HG02623 (cell line): ENCODE measurements at regions not wholly inside any gene's neighbourhood (a gene's known extent, or its start where the extent isn't known, plus 50 kb on each side); places are given as distances from the start of the nearest gene placed in this dataset.
"Not testable (repeated sequence)": the region's sequence is repeated elsewhere in the genome, so short reads cannot be mapped to it uniquely, and the experiment has no call there.

Source experiments
- ATAC-seq: cut with Tn5 transposase; IDR thresholded peaks from one replicate; pipeline ENCODE4 v1.9.1; 2021; ENCODE audit warnings: moderate library complexity; ENCODE audit not compliant: unreplicated experiment

DNA sequence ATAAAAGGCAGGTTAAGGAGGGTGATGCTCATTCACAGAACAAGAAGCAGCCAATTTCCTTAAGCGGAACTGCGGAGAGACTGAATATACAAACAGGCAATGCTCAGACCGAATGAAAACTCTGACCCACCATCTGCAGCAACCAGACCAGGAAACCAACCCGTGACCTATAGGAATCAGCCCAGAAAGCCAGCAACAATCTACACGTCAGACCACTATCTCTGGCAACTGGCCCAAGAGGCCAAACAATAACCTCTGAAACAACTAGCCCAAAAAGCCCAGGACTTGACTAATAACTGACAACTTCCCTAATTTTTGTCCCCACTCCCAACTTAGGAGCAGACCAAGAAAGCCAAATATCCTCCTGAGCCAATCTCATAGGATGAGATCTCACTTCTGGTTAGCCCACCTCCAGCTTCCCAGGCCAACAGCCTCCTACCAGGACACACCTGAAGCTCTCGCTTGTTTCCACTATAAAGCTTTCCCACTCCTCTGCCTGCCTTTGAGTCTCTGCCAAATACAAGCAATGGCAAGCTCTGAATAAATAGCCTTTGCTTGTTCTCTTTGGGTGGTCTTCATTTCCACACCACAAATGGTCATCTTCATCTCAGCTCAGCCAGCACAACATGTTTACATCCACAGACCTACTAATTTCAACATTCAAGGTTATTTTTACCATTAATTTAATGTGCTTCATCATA, 168.5 kb downstream of the HSD17B3 start:
- ATAC-seq = no peak

- no peak for ATAC-seq
Measured at GRCh38 chr9:96131825-96132224, 170.2 kb downstream of the HSD17B3 start.

GRCh38 chr9:96130970-96131369, 171.0 kb downstream of the HSD17B3 start:
- no peak for ATAC-seq

DNA sequence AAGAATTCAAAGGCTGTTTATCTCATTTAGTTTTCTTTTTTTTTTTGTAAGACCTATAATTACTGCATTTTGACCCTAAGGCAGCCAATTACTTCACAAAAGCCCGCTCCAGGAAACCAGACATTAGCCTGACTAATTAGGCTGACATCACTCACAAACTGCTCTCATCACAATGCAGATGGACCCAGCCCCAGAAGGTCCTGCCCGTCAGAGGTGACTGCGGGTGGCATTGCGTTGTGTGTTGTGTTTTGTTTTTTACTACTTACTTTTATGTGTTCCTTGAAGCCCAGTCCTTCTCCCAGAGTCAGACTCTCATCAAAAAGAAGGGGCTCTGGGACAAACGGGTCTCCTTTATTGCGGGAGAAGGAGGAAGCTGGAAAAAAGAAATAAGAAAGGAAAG, 172.2 kb downstream of the HSD17B3 start:
- no peak for ATAC-seq

- no peak for ATAC-seq
Measured at GRCh38 chr9:96128880-96129279, 173.1 kb downstream of the HSD17B3 start.

DNA sequence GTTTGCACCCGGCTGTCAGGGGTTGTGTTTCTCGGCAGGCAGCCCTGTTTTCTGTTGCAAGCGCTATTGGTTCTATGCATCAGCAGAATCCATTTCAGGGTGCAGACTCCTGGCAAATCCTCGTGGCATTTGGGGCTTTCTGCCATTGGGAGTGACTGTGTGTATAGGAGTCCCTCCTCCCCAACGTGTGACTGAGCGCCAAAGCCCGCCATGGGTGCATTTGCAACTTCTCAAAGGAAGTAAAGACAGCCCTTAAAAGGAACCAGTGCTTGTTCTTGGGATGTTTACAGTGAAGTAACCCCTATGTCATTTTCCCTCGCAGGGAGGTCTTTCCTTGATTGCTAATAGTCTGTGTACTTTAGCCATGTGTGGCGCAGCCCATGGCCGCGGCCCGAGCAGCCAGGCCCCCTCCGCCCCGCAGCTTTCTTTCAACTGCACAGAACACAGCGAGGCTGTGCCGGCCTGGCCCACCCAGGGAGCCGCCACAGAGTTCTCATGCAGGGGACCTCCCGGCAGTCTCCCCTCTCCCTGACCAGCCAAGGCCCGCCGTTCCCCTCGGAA, 175.6 kb downstream of the HSD17B3 start:
- ATAC-seq = no peak

DNA sequence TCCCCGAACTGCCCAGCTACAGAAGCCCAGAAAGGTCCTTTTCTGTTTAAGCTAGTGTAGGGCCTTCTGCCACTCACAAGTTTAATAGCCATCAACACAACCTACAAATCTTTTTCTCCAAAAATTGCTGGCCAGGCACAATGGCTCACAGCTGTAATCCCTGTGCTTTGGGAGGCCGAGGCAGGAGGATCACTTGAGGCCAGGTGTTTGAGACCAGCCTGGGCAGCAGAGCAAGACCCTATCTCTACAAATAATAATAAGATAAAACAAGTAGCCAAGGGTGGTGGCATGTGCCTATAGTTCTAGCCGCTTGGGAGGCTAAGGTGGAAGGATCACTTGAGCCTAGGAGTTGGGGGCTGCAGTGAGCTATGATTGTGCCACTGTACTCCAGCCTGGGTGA, 176.4 kb downstream of the HSD17B3 start:
- no peak for ATAC-seq

DNA sequence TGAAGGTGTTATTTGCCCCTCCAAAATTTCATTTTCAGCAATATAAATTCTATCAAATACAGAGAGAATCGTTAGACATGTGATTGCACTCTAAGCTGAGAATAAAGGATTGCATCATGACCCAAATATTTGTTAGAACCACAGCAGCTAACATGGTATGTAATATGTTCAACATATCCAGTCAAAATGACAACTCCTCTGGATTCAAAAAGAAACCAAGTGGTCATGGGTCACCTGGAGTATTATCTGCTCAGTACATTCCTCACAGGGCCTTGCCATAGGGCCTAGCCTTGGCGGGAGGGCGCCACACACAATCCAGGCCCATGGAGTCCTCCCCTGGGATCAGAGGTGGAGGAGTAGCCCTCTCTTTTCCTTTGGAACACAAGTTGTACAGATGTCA, 179.2 kb downstream of the HSD17B3 start:
- no peak for ATAC-seq

GRCh38 chr9:96122282-96122681, 179.7 kb downstream of the HSD17B3 start:
- ATAC-seq = no peak

GRCh38 chr9:96121136-96121535, 180.8 kb downstream of the HSD17B3 start:
- ATAC-seq = no peak

DNA sequence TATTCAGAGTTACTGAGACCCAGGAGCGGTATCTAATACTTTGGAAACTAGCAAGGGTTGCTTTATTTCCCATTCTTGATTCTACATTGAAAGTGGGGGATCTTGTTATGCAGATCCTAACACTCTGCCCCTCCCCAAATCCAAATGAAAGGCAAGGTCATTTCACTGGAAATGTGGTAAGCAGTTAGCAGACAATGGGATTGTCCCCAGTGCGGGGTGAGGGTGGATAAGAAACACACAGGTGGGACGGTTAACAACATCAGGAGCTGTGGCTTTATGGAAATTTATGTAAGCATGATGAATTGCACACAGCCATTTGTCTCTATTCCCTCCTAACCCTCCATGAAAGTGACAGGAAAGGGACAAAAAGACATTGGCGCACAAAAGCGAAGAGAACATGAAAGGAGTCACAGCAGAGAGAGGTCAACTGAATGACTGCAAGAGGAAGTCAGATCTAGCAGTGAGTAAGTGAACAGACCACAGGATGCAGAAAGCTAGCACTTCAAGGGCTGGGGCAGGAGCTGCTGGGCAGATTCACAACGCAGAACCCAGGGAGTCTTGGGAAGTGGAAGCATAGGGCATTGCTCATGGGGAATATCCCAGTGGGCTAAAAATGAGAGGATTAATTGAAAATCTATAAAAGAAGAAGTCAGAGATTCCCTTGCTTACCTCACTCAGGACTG, 184.4 kb downstream of the HSD17B3 start:
- ATAC-seq = no peak

GRCh38 chr9:96116275-96117064, 185.5 kb downstream of the HSD17B3 start:
- no peak for ATAC-seq

- no peak for ATAC-seq
Measured at GRCh38 chr9:96115836-96116235, 186.1 kb downstream of the HSD17B3 start.

DNA sequence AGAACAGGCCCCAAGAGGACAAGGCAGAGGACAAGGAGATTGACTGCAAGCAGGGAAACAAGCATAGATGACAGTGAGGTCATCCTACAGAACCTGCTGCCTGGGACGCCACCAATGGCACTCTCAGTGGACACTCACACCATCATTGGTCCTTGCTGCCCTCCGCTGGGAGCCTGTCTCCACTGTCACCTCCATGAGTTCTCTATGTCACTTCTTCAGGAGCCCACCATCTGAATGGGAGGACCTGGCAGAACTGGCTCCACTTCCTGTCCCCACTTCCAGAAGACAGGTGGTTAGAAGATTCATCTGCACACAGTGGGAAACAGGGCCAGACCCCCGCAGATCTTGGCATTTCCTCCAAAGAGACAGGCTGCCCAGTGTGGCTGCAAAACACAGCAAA, 188.9 kb downstream of the HSD17B3 start:
- no peak for ATAC-seq

- ATAC-seq = no peak
Measured at GRCh38 chr9:96109680-96110351, 192.2 kb downstream of the HSD17B3 start.

DNA sequence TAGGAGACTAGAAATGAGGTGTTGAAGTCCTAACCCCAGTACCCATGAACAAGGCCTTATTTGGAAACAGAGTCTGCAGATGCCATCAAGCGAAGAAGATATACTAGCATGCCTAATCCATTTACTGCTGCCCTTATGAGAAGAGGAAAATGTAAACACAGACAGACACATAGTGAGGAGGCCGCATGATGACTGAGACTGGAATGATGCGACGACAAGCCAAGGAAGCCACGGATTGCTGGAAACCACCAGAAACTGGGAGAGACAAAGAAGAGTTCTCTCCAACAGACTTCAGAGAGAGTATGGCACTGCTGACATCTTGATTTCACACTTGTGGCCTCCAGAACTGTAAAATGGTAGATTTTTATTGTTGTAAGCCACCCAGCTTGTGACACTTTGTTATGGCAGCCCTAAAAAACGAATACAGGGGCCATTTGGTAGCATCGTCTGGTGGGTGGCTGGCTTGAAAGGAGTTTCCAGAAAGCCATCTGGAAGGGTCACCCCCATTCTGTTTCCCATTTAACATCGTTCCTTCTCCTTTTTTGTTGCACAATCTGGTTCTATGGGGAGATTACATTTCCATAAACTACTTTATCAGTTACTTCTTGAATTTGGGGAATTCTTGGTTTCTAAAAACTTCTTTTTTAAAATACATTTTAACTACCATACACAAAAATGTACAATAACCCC, 193.1 kb downstream of the HSD17B3 start:
- no peak for ATAC-seq

DNA sequence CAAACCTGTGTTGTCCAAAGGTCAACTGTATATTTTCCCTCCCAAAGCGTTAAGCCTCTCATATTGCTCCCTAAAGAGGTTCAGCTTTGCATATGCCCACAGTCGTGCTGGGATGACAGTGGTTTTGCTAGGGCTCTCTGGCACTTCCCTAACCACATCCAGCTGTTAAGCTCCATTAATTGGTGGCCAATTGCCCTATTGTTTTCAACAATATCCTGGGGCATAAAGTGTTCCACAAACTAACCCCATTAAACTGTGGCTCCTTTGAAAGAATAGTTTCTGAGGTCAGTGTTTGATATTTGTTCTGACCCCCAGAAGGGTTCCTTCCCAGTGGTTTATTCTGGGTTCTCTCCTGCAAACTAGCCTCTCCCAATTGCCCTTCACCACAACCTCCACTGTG, 194.5 kb downstream of the HSD17B3 start:
- ATAC-seq = no peak

- no peak for ATAC-seq
Measured at GRCh38 chr9:96100385-96101300, 201.3 kb downstream of the HSD17B3 start.

DNA sequence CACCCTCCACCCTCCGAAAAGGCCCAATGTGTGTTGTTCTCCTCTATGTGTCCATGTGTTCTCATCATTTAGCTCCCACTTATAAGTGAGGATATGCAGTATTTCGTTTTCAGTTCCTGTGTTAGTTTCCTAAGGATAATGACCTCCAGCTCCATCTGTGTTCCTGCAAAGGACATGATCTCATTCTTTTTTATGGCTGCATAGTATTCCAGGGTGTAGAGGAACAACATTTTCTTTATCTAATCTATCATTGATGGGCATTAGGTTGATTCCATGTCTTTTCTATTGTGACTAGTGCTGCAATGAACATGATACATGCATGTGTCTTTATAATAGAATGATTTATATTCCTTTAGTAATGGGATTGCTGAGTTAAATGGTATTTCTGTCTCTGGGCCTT, 211.3 kb downstream of the HSD17B3 start:
- not testable (repeated sequence) for ATAC-seq
